CD8-positive, alpha-beta memory T cell (primary cell): ENCODE measurements at regions not wholly inside any gene's neighbourhood (a gene's known extent, or its start where the extent isn't known, plus 50 kb on each side); places are given as distances from the start of the nearest gene placed in this dataset.
"Not testable (repeated sequence)": the region's sequence is repeated elsewhere in the genome, so short reads cannot be mapped to it uniquely, and the experiment has no call there.

Experiments
- CTCF ChIA-PET: fragments of 350-600 bp; sonication (Branson Sonifier 250); formaldehyde crosslinking; loops from one replicate; lab custom pipeline; 2021; ENCODE audit warnings: antibody characterized with exemption; lab: Charles Lee
- POLR2A ChIA-PET: fragments of 350-600 bp; sonication (Branson Sonifier 250); formaldehyde crosslinking; loops from one replicate; lab custom pipeline; 2021; ENCODE audit warnings: antibody characterized with exemption; lab: Charles Lee
- DNase-seq, 5 donors: peaks; one replicate each; pipeline versions ENCODE4 v3.0.0 to v3.0.0-alpha.2; 2020 to 2022; ENCODE audit warnings: mixed read lengths in 1 of 5
- H3K27ac ChIP-seq: one replicate; pipeline ENCODE4 v1.7.0; 2013; ENCODE audit warnings: low read depth, mild to moderate bottlenecking, low read length, moderate library complexity
- H3K27me3 ChIP-seq: 2 replicates; pipeline ENCODE4 v1.7.0; 2013; ENCODE audit warnings: low read length, mild to moderate bottlenecking; ENCODE audit not compliant: insufficient read depth, poor library complexity, severe bottlenecking
- H3K36me3 ChIP-seq: 2 replicates; pipeline ENCODE4 v1.7.0; 2013; ENCODE audit warnings: mild to moderate bottlenecking, low read length, moderate library complexity; ENCODE audit not compliant: insufficient read depth
- H3K4me1 ChIP-seq: 2 replicates; pipeline ENCODE4 v1.7.0; 2013; ENCODE audit warnings: mild to moderate bottlenecking, low read length, moderate library complexity; ENCODE audit not compliant: insufficient read depth
- H3K4me3 ChIP-seq: 2 replicates; pipeline ENCODE4 v1.7.0; 2013; ENCODE audit warnings: mild to moderate bottlenecking, low read length
- H3K9me3 ChIP-seq: 2 replicates; pipeline ENCODE4 v1.7.0; 2013; ENCODE audit warnings: mild to moderate bottlenecking, low read length
- H3K27ac Mint-ChIP-seq, 8 donors: one replicate each; pipeline ENCODE4 v1.8.0; 2020 to 2021; ENCODE audit warnings: mixed read lengths in 8 of 8, mild to moderate bottlenecking in 6 of 8, inconsistent platforms in 3 of 8, moderate library complexity in 3 of 8
- H3K27me3 Mint-ChIP-seq, 2 donors: one replicate each; pipeline ENCODE4 v1.8.0; 2020 to 2021; ENCODE audit warnings: mixed read lengths in 2 of 2, mild to moderate bottlenecking in 1 of 2, moderate library complexity in 1 of 2
- H3K36me3 Mint-ChIP-seq, 3 donors: one replicate each; pipeline ENCODE4 v1.8.0; 2020 to 2021; ENCODE audit warnings: mixed read lengths in 3 of 3, inconsistent platforms in 1 of 3, mild to moderate bottlenecking in 1 of 3
- H3K4me1 Mint-ChIP-seq, 3 donors: one replicate each; pipeline ENCODE4 v1.8.0; 2020 to 2021; ENCODE audit warnings: mixed read lengths in 3 of 3, inconsistent platforms in 1 of 3, mild to moderate bottlenecking in 1 of 3
- H3K4me3 Mint-ChIP-seq, 7 donors: one replicate each; pipeline ENCODE4 v1.8.0; 2020 to 2021; ENCODE audit warnings: mixed read lengths in 7 of 7, mild to moderate bottlenecking in 6 of 7, moderate library complexity in 4 of 7, inconsistent platforms in 2 of 7
- H3K9me3 Mint-ChIP-seq, 5 donors: one replicate each; pipeline ENCODE4 v1.8.0; 2020 to 2022; ENCODE audit warnings: mixed read lengths in 5 of 5, mild to moderate bottlenecking in 3 of 5, moderate library complexity in 2 of 5, inconsistent platforms in 1 of 5

DNA sequence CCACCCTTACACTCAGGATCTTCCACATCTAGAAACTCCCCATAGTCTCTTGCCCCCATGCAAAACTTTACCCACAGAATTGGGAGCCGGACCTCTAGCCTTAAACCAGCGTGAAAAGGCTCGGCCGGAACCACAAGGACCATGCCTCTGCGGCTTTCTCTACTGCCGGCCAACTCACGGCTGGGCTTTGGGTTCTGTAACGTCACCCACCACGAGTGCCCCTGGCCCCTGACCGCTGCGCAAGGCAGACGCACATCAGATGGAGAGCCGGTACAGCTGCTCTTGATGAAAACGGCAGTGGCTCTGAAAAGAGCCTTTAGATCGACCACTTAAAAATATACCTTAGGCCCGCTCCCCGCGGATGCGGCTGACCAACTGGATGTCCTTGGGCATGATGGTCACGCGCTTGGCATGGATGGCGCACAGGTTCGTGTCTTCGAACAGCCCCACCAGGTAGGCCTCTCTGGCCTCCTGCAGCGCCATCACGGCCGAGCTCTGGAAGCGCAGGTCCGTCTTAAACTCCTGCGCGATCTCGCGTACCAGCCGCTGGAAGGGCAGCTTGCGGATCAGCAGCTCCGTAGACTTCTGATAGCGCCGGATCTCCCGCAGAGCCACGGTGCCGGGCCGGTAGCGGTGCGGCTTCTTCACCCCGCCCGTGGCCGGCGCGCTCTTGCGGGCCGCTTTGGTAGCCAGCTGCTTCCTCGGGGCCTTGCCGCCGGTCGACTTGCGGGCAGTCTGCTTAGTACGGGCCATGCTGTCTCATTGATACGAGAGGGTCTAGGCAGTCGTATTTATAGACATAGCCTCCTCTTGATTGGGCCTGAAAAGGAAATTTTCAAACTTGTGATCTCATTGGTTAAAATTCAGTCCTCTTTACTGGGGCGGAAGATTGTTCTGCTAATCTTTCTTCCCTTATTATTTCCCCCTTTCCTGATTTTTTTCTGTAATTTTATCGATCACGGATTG is 66.3 kb downstream of the FAM72C start:
- peak overlapping the region; percentile 24 to 69 (median 60) for H3K4me3 Mint-ChIP-seq
- H3K27ac ChIP-seq, H3K4me1 Mint-ChIP-seq, H3K27me3 ChIP-seq, H3K9me3 Mint-ChIP-seq, H3K4me3 ChIP-seq, POLR2A ChIA-PET, CTCF ChIA-PET, H3K4me1 ChIP-seq, H3K27ac Mint-ChIP-seq, H3K9me3 ChIP-seq, H3K36me3 ChIP-seq, H3K27me3 Mint-ChIP-seq, H3K36me3 Mint-ChIP-seq: not testable (repeated sequence)
- DNase-seq, result peak in 2 of 5 donors; percentile 1 to 5

DNA sequence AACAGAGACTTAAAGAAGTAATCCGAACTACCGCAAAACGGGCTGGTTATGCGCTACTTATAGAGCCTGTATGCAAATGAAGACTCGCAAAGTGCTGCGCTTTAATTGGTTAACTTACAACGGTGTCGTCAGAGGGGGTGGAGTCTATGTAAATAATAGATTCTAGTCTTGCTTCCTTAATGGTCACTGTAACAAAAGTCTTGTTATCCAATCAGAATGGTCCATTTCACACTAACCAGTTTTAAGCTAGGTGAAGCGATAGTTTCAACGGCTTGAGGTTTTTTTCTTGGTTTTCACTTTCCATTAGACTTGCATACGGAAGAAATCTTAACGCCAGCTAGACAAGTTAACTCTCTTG is 67.2 kb downstream of the FAM72C start:
- H3K36me3 Mint-ChIP-seq, DNase-seq, H3K9me3 ChIP-seq, H3K4me3 ChIP-seq, H3K36me3 ChIP-seq, H3K27me3 ChIP-seq, H3K27ac ChIP-seq, CTCF ChIA-PET, H3K27me3 Mint-ChIP-seq, H3K4me1 Mint-ChIP-seq, POLR2A ChIA-PET, H3K4me1 ChIP-seq, H3K9me3 Mint-ChIP-seq: not testable (repeated sequence)
- H3K4me3 Mint-ChIP-seq, result peak overlapping the region in 2 of 7 donors; percentile 57 to 58
- peak overlapping the region in 1 of 8 donors; percentile 68 for H3K27ac Mint-ChIP-seq

DNA sequence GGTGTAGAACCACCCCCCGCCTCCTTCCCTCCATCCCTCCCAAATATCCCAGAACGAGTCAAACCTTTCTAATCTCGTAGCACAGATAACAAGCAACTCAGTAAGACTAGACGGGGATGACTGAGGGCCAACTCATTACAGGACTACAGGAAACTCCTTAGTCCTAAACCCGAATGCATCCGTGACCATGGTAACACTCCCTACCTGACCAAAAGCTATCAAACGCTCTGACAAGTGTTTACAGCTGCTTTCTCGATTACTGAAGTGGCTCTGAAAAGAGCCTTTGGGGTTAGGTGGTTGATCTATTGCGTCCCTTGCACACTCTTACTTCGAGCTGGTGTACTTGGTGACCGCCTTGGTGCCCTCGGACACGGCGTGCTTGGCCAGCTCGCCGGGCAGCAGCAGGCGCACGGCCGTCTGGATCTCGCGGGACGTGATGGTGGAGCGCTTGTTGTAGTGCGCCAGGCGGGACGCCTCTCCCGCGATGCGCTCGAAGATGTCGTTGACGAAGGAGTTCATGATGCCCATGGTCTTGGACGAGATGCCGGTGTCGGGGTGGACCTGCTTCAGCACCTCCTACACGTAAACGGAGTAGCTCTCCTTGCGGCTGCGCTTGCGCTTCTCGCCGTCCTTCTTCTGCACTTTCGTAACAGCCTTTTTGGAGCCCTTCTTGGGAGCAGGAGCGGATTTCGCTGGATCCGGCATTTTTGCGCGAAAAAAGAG is 67.7 kb downstream of the FAM72C start:
- H3K4me1 Mint-ChIP-seq, H3K4me1 ChIP-seq, H3K27me3 Mint-ChIP-seq, H3K27me3 ChIP-seq, H3K9me3 Mint-ChIP-seq, H3K36me3 ChIP-seq, H3K9me3 ChIP-seq, H3K36me3 Mint-ChIP-seq, POLR2A ChIA-PET, H3K27ac ChIP-seq, H3K4me3 ChIP-seq, CTCF ChIA-PET: not testable (repeated sequence)
- H3K27ac Mint-ChIP-seq, result peak overlapping the region in 1 of 8 donors; percentile 68
- DNase-seq, result peak in 1 of 5 donors; percentile 0
- peak overlapping the region in 3 of 7 donors; percentile 54 to 58 (median 57) for H3K4me3 Mint-ChIP-seq

DNA sequence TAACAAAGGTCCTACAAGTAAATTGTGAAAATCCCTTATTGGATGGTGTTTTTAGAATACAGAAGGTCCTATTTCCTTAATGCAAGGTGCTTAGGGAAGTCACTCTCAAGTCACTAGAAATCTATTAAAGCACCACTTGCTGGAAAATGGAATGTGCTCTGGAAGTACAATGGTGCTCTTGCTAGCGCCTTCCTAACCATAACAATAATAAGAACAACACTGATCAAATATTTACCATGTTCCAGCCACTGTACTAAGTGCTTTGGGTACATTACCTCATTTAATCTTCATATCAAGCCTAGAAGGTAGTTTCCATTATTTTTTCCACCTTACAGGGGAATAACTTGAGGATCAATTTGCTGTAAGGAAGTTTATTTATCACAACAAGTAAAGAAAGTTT is 75.4 kb downstream of the FAM72C start:
- H3K4me3 ChIP-seq, H3K36me3 ChIP-seq, H3K4me3 Mint-ChIP-seq, CTCF ChIA-PET, H3K27me3 ChIP-seq, H3K36me3 Mint-ChIP-seq, H3K4me1 ChIP-seq, H3K27ac ChIP-seq, H3K27me3 Mint-ChIP-seq, H3K27ac Mint-ChIP-seq, DNase-seq, H3K9me3 Mint-ChIP-seq, H3K4me1 Mint-ChIP-seq, H3K9me3 ChIP-seq, POLR2A ChIA-PET: not testable (repeated sequence)

DNA sequence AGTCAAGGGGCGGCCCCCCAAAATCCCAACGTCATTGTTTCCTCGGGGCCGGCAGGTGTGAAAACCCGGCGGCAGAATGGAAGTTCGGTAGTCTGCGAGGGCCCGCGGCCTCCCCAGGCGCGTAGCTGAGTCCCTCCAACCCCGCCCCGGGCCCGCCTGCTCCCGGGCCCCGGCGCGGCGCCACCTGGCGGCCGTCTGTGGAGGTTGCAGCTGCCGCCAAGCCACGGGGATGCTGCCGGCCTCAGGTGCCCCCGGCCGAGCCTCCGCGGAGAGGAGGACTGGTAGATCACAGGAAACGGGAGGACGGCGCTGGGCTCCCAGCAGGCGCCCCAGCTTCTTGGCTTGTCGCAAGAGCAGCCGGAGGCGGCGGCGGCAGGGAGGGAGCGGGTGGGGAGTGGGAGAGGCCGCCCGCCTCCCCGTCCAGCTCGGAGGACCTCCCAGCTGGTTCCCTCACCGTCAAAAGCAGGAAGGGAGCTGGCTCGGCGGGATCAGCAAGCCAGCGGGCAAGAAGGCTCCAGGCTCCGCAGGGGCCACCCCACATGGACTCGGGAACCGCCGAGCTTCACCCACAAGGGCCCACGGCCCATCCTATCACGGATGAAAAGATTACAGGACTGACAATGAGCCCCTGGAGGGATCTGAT is 86.7 kb downstream of the FAM72C start:
- H3K4me3 Mint-ChIP-seq, result peak overlapping the region in 1 of 7 donors; percentile 75
- H3K4me3 ChIP-seq, H3K27ac Mint-ChIP-seq, H3K27me3 Mint-ChIP-seq, CTCF ChIA-PET, H3K4me1 Mint-ChIP-seq, POLR2A ChIA-PET, H3K36me3 ChIP-seq, H3K4me1 ChIP-seq, H3K36me3 Mint-ChIP-seq, H3K9me3 Mint-ChIP-seq, H3K9me3 ChIP-seq, H3K27ac ChIP-seq, H3K27me3 ChIP-seq: not testable (repeated sequence)
- DNase-seq, result peak; percentile 51 to 72 (median 60)

DNA sequence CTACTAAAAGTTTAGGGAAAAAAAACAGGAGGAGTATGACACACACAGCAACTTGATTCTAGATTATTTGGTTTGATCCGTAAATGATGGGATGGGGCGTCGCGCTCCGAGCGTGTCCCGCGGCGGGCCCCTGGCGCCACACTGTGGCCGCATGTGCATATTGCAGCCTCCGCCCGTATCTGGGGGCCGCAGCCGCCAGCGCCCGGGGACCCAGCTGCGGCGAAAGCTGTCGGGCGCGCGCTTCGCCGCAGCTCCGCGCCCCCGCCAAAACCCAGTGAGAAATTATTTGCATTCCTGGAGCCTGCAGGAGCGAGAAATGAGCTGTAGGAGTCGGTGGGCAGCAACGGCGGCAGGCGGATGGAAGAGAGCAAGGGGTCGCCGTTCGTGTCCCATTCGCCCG is 87.3 kb downstream of the FAM72C start:
- CTCF ChIA-PET, H3K9me3 Mint-ChIP-seq, H3K9me3 ChIP-seq, H3K4me1 Mint-ChIP-seq, H3K4me3 ChIP-seq, H3K27ac ChIP-seq, H3K36me3 Mint-ChIP-seq, H3K36me3 ChIP-seq, H3K27me3 Mint-ChIP-seq, POLR2A ChIA-PET, H3K4me1 ChIP-seq, H3K27me3 ChIP-seq: not testable (repeated sequence)
- peak; percentile 23 to 54 (median 43) for DNase-seq
- Mint-ChIP-seq H3K4me3 (peak overlapping the region; percentile 24 to 75 (median 65)), H3K27ac (peak overlapping the region in 1 of 8 donors; percentile 46)

DNA sequence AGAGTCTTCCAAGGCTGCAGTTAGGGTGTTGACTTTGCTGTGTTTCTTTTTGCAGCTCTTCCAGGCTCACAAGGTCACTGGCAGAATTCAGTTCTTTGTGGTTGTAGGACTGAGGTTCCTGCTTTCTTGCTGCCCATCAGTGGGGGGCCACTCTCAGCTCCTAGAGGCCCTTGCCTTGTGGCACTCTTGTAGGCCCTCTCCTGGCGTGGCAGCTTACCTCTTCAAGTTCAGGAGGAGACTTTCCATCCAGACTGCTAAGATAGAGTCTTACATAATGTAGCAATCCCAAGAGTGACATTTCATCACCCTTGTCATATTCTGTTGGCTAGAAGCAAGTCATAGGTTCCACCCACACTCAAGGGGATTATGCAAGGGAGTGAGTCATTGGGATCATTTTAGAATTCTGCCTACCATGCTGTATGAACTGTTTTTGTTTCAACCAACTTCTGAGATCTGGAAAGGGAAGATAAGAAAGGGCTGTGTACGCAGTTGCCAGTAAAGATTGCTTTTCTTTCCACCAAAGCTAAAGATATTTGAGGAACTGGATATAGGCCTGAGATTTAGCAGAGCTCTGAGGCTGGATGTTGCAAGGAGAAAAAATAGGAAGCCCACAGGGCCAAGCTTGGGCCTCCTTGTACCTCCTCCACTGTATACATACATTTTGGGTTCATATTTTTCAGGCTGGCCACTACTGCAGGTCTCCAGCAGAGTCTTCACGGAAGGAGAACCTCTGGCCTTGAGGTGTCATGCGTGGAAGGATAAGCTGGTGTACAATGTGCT is 91.8 kb downstream of the FAM72C start:
- CTCF ChIA-PET, H3K36me3 ChIP-seq, H3K27ac Mint-ChIP-seq, H3K4me3 Mint-ChIP-seq, H3K27ac ChIP-seq, H3K4me1 Mint-ChIP-seq, H3K9me3 ChIP-seq, H3K27me3 ChIP-seq, H3K27me3 Mint-ChIP-seq, H3K36me3 Mint-ChIP-seq, DNase-seq, POLR2A ChIA-PET, H3K4me1 ChIP-seq, H3K9me3 Mint-ChIP-seq, H3K4me3 ChIP-seq: not testable (repeated sequence)

DNA sequence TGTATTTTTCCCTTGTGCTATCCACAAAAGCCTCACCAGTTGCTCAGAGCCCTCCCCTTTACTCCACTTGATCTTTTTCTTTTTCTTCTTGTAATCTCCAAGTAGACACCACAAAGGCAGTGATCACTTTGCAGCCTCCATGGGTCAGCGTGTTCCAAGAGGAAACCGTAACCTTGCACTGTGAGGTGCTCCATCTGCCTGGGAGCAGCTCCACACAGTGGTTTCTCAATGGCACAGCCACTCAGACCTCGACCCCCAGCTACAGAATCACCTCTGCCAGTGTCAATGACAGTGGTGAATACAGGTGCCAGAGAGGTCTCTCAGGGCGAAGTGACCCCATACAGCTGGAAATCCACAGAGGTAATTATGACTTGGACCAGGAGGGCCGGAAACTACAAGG is 95.8 kb downstream of the FAM72C start:
- H3K9me3 ChIP-seq, H3K27me3 ChIP-seq, H3K27ac Mint-ChIP-seq, H3K4me1 Mint-ChIP-seq, DNase-seq, H3K4me3 ChIP-seq, H3K4me3 Mint-ChIP-seq, H3K4me1 ChIP-seq, H3K27me3 Mint-ChIP-seq, CTCF ChIA-PET, H3K36me3 ChIP-seq, H3K9me3 Mint-ChIP-seq, H3K27ac ChIP-seq, POLR2A ChIA-PET, H3K36me3 Mint-ChIP-seq: not testable (repeated sequence)
